OCI-LY3 (cell line): ENCODE measurements at regions not wholly inside any gene's neighbourhood (a gene's known extent, or its start where the extent isn't known, plus 50 kb on each side); places are given as distances from the start of the nearest gene placed in this dataset.

Experiments
- H2AFZ ChIP-seq: fragments of 200-600, 300-600 bp; shearing (Covaris generic); 2 replicates; pipeline ENCODE4 v1.6.0; 2014; ENCODE audit warnings: antibody characterized with exemption, low read depth, low read length
- H3K27ac ChIP-seq: fragments of 200-600, 300-600 bp; sonication (generic); 2 replicates; pipeline ENCODE4 v1.5.1; 2014; ENCODE audit warnings: mild to moderate bottlenecking, low read length, moderate library complexity, mixed read lengths
- H3K27me3 ChIP-seq: fragments of 200-600, 300-600 bp; sonication (generic); 2 replicates; pipeline ENCODE4 v1.6.1; 2014; ENCODE audit warnings: low read depth, low read length, mixed read lengths
- H3K36me3 ChIP-seq: fragments of 200-600, 300-600 bp; sonication (generic); replicated peaks from 2 replicates; pipeline ENCODE3; 2014; ENCODE audit warnings: low read depth, low read length, mixed read lengths
- H3K4me1 ChIP-seq: fragments of 300-600, 200-600 bp; sonication (generic); 2 replicates; pipeline ENCODE4 v1.6.1; 2014; ENCODE audit warnings: low read length, mixed read lengths
- H3K4me2 ChIP-seq: fragments of 200-600, 300-600 bp; sonication (generic); 2 replicates; pipeline ENCODE4 v1.6.1; 2014; ENCODE audit warnings: low read length, mixed read lengths
- H3K4me3 ChIP-seq: fragments of 300-600, 200-600 bp; sonication (generic); 2 replicates; pipeline ENCODE4 v1.5.1; 2014; ENCODE audit warnings: antibody characterized with exemption, mild to moderate bottlenecking, low read length, moderate library complexity
- H3K79me2 ChIP-seq: fragments of 300-600, 200-600 bp; shearing (Covaris generic); 2 replicates; pipeline ENCODE4 v1.6.1; 2014; ENCODE audit warnings: mild to moderate bottlenecking, low read length, mixed read lengths
- H3K9ac ChIP-seq: fragments of 300-600, 200-600 bp; shearing (Covaris generic); 2 replicates; pipeline ENCODE4 v1.6.0; 2014; ENCODE audit warnings: mild to moderate bottlenecking, low read length, moderate library complexity
- H3K9me3 ChIP-seq: fragments of 200-600, 300-600 bp; shearing (Covaris generic); 2 replicates; pipeline ENCODE4 v1.6.1; 2014; ENCODE audit warnings: low read length, mixed read lengths; ENCODE audit not compliant: insufficient read depth
- H4K20me1 ChIP-seq: fragments of 200-600, 300-600 bp; sonication (generic); 2 replicates; pipeline ENCODE4 v1.6.1; 2016; ENCODE audit warnings: low read length, mixed read lengths; ENCODE audit not compliant: insufficient read depth
- CTCF ChIP-seq: fragments of 200-600, 300-600 bp; sonication (generic); IDR thresholded peaks from 2 replicates; pipeline ENCODE4 v1.5.1; 2014; ENCODE audit warnings: antibody characterized with exemption, low read length, low read depth
- EZH2phosphoT487 ChIP-seq: fragments of 200-600 bp; shearing (Covaris generic); IDR thresholded peaks from 2 replicates; pipeline ENCODE4 v1.6.1; 2018; ENCODE audit warnings: antibody characterized with exemption, mixed run types, low read depth

- Histone ChIP-seq H3K4me2 (no peak overlapping the region), H2AFZ (no peak overlapping the region), H3K9ac (no peak overlapping the region), H3K79me2 (no peaks in the 10 kb centered on the region), H3K27ac (no peak overlapping the region), H4K20me1 (no peaks in the 10 kb centered on the region), H3K4me1 (peaks cover 2% of the 10 kb centered on the region), H3K4me3 (no peak overlapping the region), H3K36me3 (no peaks in the 10 kb centered on the region), H3K9me3 (no peaks in the 10 kb centered on the region), H3K27me3 (no peaks in the 10 kb centered on the region)
- no peak for TF ChIP-seq CTCF
- TF ChIP-seq EZH2phosphoT487, result no peak
Measured at GRCh38 chr12:25689996-25690501, 137.0 kb upstream of the LMNTD1 start.

GRCh38 chr12:25690996-25691864 is 138.1 kb upstream of the LMNTD1 start:
- Histone ChIP-seq H3K27ac (no peak overlapping the region), H3K36me3 (no peaks in the 10 kb centered on the region), H3K4me2 (no peak overlapping the region), H3K27me3 (no peaks in the 10 kb centered on the region), H3K4me3 (no peak overlapping the region), H3K9ac (no peak overlapping the region), H3K9me3 (no peaks in the 10 kb centered on the region), H2AFZ (no peak overlapping the region), H3K79me2 (no peaks in the 10 kb centered on the region), H4K20me1 (no peaks in the 10 kb centered on the region), H3K4me1 (peaks cover 8% of the 10 kb centered on the region)
- no peak for TF ChIP-seq CTCF
- TF ChIP-seq EZH2phosphoT487, result no peak

- Histone ChIP-seq H3K27me3 (no peaks in the 10 kb centered on the region), H3K36me3 (no peaks in the 10 kb centered on the region), H3K27ac (no peak overlapping the region), H2AFZ (no peak overlapping the region), H3K4me3 (no peak overlapping the region), H3K4me2 (no peak overlapping the region), H3K79me2 (no peaks in the 10 kb centered on the region), H3K9ac (no peak overlapping the region), H3K9me3 (no peaks in the 10 kb centered on the region), H3K4me1 (peaks cover 8% of the 10 kb centered on the region), H4K20me1 (no peaks in the 10 kb centered on the region)
- no peak for TF ChIP-seq EZH2phosphoT487
- TF ChIP-seq CTCF, result no peak
Measured at GRCh38 chr12:25691865-25692114, 138.7 kb upstream of the LMNTD1 start.

GRCh38 chr12:25692115-25693035 is 139.3 kb upstream of the LMNTD1 start:
- H3K4me2 ChIP-seq, result no peak overlapping the region
- H3K27me3 ChIP-seq, result no peaks in the 10 kb centered on the region
- H3K9me3 ChIP-seq, result no peaks in the 10 kb centered on the region
- H4K20me1 ChIP-seq, result no peaks in the 10 kb centered on the region
- no peak for TF ChIP-seq CTCF
- TF ChIP-seq EZH2phosphoT487, result no peak
- H3K79me2 ChIP-seq, result no peaks in the 10 kb centered on the region
- H2AFZ ChIP-seq, result no peak overlapping the region
- no peak overlapping the region for H3K9ac ChIP-seq
- H3K4me3 ChIP-seq, result no peak overlapping the region
- peaks cover 8% of the 10 kb centered on the region for H3K4me1 ChIP-seq
- H3K27ac ChIP-seq, result no peak overlapping the region
- no peaks in the 10 kb centered on the region for H3K36me3 ChIP-seq
